Activated naive CD4-positive, alpha-beta T cell treated with anti-CD3 and anti-CD28 coated beads, Interleukin-2, amount 50 U/mL, for 72 hours (primary cell): ENCODE measurements at regions not wholly inside any gene's neighbourhood (a gene's known extent, or its start where the extent isn't known, plus 50 kb on each side); places are given as distances from the start of the nearest gene placed in this dataset.
"Not testable (repeated sequence)": the region's sequence is repeated elsewhere in the genome, so short reads cannot be mapped to it uniquely, and the experiment has no call there.

Experiments used
- ATAC-seq, 2 donors: fragments of 150-1000 bp; cut with Tn5 transposase; 2 replicates each; pipeline ENCODE4 v1.10.0; 2021; ENCODE audit warnings: mild to moderate bottlenecking in 2 of 2, moderate library complexity in 2 of 2
- DNase-seq, 2 donors: peaks; one replicate each; pipeline ENCODE4 v3.0.0; 2021 to 2022; ENCODE audit warnings: low spot score in 2 of 2
- H3K27ac Mint-ChIP-seq, 2 donors: one replicate each; pipeline ENCODE4 v1.8.0; 2022; ENCODE audit warnings: mild to moderate bottlenecking in 2 of 2, mixed read lengths in 2 of 2
- H3K36me3 Mint-ChIP-seq, 2 donors: one replicate each; pipeline ENCODE4 v1.8.0; 2022; ENCODE audit warnings: mixed read lengths in 2 of 2
- H3K9me3 Mint-ChIP-seq, 2 donors: one replicate each; pipeline ENCODE4 v1.8.0; 2022; ENCODE audit warnings: mixed read lengths in 2 of 2

DNA sequence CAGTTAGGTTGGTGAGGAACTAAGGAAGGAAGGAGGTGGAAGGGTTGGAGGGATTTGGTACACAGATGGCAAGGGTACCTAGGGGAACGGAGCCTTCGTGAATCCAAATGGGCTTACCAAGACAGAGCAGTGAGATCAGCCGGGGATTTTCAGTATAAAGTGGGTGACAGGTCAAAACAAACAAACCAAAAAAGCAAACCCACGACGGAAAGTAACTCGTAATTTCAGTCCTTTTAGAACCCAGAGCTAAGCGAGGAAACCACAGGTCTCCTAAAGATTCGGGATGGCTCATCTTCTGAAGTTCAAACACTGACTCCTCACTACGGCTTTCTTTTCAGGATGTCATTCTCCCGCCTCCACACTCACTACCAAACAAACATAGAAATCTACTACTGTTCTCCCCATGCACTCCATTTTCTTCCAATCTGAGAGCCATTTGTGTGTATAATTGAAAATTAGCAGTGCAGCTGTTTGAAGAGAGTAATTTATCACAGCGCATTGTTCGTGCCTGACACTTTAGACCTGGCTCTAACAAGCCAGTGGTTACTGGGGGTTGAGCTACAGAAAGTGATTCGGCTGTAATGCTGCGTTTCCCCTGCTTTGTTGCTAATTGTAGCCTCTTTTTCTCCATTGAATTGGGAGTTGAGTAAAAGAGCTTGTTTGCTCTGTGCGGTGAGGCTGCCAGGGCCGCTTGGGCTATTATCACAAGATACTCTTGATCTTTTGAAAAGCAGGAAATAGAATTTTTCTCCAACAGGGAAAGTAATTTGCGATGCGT, 64.7 kb upstream of the CCDC39 start:
- ATAC-seq = peak in 1 of 2 donors; percentile 63
- Mint-ChIP-seq H3K36me3 (no peaks in the 10 kb centered on the region), H3K9me3 (no peaks in the 10 kb centered on the region), H3K27ac (no peak overlapping the region)
- DNase-seq = no peak

GRCh38 chr3:180747805-180748361, 68.6 kb upstream of the CCDC39 start:
- no peak for ATAC-seq
- Mint-ChIP-seq H3K9me3 (no peaks in the 10 kb centered on the region), H3K27ac (no peak overlapping the region), H3K36me3 (no peaks in the 10 kb centered on the region)
- no peak for DNase-seq

- Mint-ChIP-seq H3K36me3 (no peaks in the 10 kb centered on the region), H3K9me3 (no peaks in the 10 kb centered on the region), H3K27ac (no peak overlapping the region)
- DNase-seq = no peak
- no peak for ATAC-seq
These were observed 70.0 kb upstream of the CCDC39 start for GRCh38 chr3:180749322-180749721.

DNA sequence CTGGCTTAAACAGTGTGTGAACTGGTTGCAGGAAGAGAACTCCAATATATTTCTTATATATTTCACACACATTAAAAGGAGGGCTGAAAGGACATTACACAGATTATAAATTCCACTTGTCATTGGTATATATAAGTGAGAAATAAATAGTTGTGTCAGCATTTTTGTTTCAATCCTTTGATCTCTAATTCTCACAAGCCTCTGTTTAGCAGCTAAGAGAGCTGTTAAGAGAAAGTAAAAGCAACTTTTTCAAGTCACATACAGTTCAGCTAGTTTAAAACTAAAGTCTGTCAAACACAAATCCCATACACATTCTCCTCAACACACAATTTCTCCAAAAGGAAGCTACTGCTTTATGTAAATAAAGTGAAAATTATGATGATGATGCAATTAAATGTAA, 70.5 kb upstream of the CCDC39 start:
- no peaks in the 10 kb centered on the region for H3K36me3 Mint-ChIP-seq
- H3K27ac Mint-ChIP-seq = no peak overlapping the region
- H3K9me3 Mint-ChIP-seq = no peaks in the 10 kb centered on the region
- ATAC-seq (no peak), DNase-seq (no peak)

DNA sequence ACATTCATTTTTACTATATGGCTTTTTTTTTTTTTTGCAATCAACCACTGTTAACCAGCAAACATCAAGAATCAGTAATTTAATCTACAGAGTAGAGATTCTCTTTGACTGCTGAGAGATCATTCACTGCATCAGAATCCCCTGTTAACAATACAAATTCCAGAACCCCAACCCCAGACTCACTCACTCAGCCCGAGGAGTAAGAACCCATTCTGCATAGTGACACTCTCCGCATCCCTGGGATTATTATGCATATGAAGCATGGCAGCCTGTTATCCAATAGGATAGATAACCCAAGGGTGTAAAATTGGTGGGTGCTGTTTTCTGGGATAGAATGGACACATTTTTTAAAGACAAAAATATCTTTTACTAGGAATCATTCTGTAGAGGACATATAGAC, 76.3 kb upstream of the CCDC39 start:
- peaks cover 0 to 6% of the 10 kb centered on the region in 2 donors for H3K9me3 Mint-ChIP-seq
- DNase-seq (no peak), ATAC-seq (no peak)
- no peaks in the 10 kb centered on the region for H3K36me3 Mint-ChIP-seq
- no peak overlapping the region for H3K27ac Mint-ChIP-seq

- Mint-ChIP-seq H3K36me3 (no peaks in the 10 kb centered on the region), H3K9me3 (peaks cover 0 to 14% of the 10 kb centered on the region in 2 donors), H3K27ac (no peak overlapping the region)
- ATAC-seq (no peak), DNase-seq (no peak)
These were observed 83.6 kb upstream of the CCDC39 start for GRCh38 chr3:180762866-180763265.

GRCh38 chr3:180764481-180764880, 85.2 kb upstream of the CCDC39 start:
- no peak for DNase-seq
- ATAC-seq = no peak
- Mint-ChIP-seq H3K9me3 (peaks cover 0 to 11% of the 10 kb centered on the region in 2 donors), H3K27ac (no peak overlapping the region), H3K36me3 (no peaks in the 10 kb centered on the region)

GRCh38 chr3:180770639-180771038, 91.3 kb upstream of the CCDC39 start:
- no peak for DNase-seq
- no peak for ATAC-seq
- Mint-ChIP-seq H3K9me3 (peaks cover 5 to 20% of the 10 kb centered on the region in 2 donors), H3K27ac (no peak overlapping the region), H3K36me3 (peaks cover 0 to 7% of the 10 kb centered on the region in 2 donors)

GRCh38 chr3:180776433-180776832, 97.1 kb upstream of the CCDC39 start:
- Mint-ChIP-seq H3K36me3 (peaks cover 13 to 49% of the 10 kb centered on the region in 2 donors), H3K27ac (no peak overlapping the region), H3K9me3 (peaks cover 32 to 47% of the 10 kb centered on the region in 2 donors)
- DNase-seq (no peak), ATAC-seq (no peak)

DNA sequence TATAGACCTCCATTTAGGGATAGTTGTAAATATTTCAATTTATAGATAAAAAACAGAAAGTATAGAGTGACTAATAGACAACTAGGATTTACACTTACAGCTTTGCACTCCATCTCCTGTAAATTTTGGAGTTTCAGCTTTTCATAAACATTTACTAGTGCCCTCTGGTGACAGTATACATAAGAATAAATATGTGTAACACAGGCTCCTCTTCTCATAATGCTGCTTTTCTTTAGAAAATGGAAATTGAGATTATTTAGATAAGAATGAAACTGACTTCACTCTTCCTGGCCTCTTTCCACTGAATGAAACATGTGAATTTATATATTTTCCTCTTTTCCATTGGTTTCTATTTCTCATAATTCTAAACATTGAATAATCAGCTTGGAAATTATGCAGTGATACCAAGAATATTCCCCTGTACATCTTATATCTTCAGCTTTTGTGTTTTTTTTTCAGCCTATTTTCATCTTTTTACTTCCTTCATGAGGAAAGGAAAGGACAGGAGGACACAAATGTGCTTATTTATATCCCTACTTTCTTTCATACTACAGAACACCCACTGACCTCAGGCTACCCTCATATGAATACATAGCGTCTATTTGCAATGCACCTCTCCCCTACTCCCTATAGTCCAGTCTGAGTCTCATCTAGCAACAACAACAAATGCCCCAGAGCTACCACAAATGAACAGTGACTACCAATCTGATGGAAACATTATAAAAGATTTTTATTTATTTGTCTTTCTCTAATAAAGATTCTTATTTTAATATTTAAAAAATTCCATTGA, 103.1 kb upstream of the CCDC39 start:
- ATAC-seq (no peak), DNase-seq (no peak)
- H3K36me3 Mint-ChIP-seq = peaks cover 5 to 26% of the 10 kb centered on the region in 2 donors
- H3K9me3 Mint-ChIP-seq = peaks cover 20 to 25% of the 10 kb centered on the region in 2 donors
- H3K27ac Mint-ChIP-seq = no peak overlapping the region

DNA sequence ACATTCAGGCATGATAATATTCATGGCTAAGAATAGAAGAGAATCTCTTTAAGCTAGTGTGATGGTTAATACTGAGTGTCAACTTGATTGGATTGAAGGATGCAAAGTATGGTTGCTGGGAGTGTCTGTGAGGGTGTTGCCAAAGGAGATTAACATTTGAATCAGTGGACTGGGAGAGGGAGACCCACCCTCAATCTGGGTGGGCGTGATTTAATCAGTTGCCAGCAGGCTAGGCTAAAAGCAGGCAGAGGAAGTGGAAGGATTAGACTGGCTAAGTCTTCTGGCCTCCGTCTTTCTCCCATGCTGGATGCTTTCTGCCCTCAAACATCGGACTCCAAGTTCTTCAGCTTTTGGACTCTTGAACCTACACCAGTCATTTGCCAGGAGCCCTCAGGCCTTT, 106.9 kb upstream of the CCDC39 start:
- H3K27ac Mint-ChIP-seq, ATAC-seq, H3K9me3 Mint-ChIP-seq, DNase-seq, H3K36me3 Mint-ChIP-seq: not testable (repeated sequence)

DNA sequence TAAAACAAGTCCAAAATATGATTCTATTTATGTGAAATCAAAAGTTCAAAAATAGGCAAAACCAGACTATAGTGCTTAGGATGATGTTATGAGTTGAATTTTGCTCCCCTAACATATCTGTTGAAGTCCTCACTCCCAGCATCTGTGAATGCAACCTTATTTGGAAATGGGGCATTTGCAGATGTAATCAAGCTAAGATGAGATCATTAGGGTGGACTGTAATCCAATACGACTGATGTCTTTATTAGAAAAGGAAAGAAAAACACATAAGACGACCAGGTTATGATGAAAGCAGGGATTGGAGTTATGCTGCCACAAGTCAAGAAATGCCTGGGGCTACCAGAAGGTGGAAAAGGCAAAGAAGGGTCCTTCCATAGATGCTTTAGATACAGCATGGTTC, 110.5 kb upstream of the CCDC39 start:
- no peaks in the 10 kb centered on the region for H3K9me3 Mint-ChIP-seq
- no peaks in the 10 kb centered on the region for H3K36me3 Mint-ChIP-seq
- H3K27ac Mint-ChIP-seq = no peak overlapping the region
- DNase-seq (no peak), ATAC-seq (no peak)

- no peaks in the 10 kb centered on the region for H3K36me3 Mint-ChIP-seq
- no peak for ATAC-seq
- DNase-seq = no peak
- H3K27ac Mint-ChIP-seq = no peak overlapping the region
- no peaks in the 10 kb centered on the region for H3K9me3 Mint-ChIP-seq
These were observed 114.3 kb upstream of the FXR1 start for GRCh38 chr3:180798197-180798596.

GRCh38 chr3:180802837-180803236, 109.6 kb upstream of the FXR1 start:
- no peaks in the 10 kb centered on the region for H3K9me3 Mint-ChIP-seq
- H3K27ac Mint-ChIP-seq = no peak overlapping the region
- no peak for ATAC-seq
- DNase-seq = no peak
- no peaks in the 10 kb centered on the region for H3K36me3 Mint-ChIP-seq

- H3K36me3 Mint-ChIP-seq = no peaks in the 10 kb centered on the region
- H3K27ac Mint-ChIP-seq = no peak overlapping the region
- DNase-seq (no peak), ATAC-seq (no peak)
- H3K9me3 Mint-ChIP-seq = no peaks in the 10 kb centered on the region
These were observed 107.6 kb upstream of the FXR1 start for GRCh38 chr3:180804916-180805315.

GRCh38 chr3:180808823-180809575, 103.5 kb upstream of the FXR1 start:
- Mint-ChIP-seq H3K36me3 (no peaks in the 10 kb centered on the region), H3K9me3 (no peaks in the 10 kb centered on the region), H3K27ac (no peak overlapping the region)
- ATAC-seq (no peak), DNase-seq (no peak)

- no peaks in the 10 kb centered on the region for H3K9me3 Mint-ChIP-seq
- no peaks in the 10 kb centered on the region for H3K36me3 Mint-ChIP-seq
- no peak for DNase-seq
- no peak overlapping the region for H3K27ac Mint-ChIP-seq
- no peak for ATAC-seq
These were observed 92.1 kb upstream of the FXR1 start for GRCh38 chr3:180820400-180820799.
